ENCODE measurements at regions not wholly inside any gene's neighbourhood (a gene's known extent, or its start where the extent isn't known, plus 50 kb on each side); places are given as distances from the start of the nearest gene placed in this dataset.

DNA sequence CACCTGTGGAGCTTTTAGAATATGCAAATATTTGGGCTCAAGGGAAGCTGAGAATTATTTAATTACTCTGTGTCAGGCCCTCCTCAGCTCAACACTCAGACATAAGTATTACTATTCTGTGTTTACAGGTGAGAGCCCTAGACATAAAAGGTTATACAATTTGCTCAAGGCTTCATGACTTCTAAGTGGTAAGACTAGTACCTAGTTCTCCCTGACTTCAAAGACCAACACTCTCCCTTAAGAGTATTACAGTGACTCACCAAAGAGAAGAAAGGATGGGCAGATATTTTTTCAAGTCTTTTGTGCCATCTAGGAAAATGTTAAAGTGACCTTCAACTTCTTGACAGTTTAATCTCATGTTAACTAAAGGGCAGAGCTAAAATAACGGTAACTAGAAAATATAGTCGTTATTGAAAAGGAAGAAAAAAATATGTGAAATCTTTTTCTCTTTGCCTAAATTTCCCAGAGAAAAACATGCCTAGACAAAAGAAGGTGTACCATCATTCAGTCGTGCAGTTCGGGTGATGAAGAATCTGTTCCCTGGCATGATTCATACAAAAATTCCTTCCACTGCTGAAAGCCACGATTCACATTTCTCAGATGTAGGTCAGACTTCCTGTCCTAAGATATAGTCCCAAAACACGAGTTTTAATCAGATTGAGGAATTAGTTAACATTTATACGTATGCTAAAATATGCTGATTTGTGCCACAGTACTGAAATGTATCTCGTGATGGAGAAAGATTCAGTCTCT, 849.1 kb upstream of the API5 start:
- H3K4me1 Mint-ChIP-seq (ENCODE audit: low read depth in 2 of 2), result no peaks in the 10 kb centered on the region
- H3K4me3 Mint-ChIP-seq, result no peak overlapping the region
- no peaks in the 10 kb centered on the region for H3K36me3 Mint-ChIP-seq
- H3K27me3 Mint-ChIP-seq, result no peaks in the 10 kb centered on the region
- H3K9me3 Mint-ChIP-seq, result peaks cover 11% of the 10 kb centered on the region
- ATAC-seq (no peak), DNase-seq (ENCODE audit: low spot score) (no peak)
- H3K27ac Mint-ChIP-seq, result no peak overlapping the region

DNA sequence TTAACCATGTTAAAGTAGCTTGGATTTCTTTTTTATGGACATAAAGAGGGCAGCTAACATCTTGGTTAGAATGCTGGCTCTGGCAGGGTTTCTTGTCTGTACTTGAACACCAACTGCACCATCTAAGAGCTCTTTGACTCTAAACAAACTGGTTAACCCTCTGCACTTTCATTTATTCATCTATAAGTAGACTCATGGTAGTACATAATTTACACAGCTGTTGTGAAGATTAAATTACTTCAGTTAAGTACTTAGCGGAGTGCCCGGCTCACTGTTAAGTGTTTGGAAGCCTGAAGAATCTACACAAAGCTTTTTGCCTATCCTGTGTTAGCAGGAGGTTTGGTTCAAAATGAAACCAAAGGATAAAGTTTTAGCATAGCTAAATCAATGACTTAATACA, 846.2 kb upstream of the API5 start:
- no peak for DNase-seq (ENCODE audit: low spot score)
- Mint-ChIP-seq H3K9me3 (peaks cover 11% of the 10 kb centered on the region), H3K4me1 (ENCODE audit: low read depth in 2 of 2) (no peaks in the 10 kb centered on the region), H3K36me3 (no peaks in the 10 kb centered on the region), H3K4me3 (no peak overlapping the region), H3K27me3 (no peaks in the 10 kb centered on the region), H3K27ac (no peak overlapping the region)
- no peak for ATAC-seq

DNA sequence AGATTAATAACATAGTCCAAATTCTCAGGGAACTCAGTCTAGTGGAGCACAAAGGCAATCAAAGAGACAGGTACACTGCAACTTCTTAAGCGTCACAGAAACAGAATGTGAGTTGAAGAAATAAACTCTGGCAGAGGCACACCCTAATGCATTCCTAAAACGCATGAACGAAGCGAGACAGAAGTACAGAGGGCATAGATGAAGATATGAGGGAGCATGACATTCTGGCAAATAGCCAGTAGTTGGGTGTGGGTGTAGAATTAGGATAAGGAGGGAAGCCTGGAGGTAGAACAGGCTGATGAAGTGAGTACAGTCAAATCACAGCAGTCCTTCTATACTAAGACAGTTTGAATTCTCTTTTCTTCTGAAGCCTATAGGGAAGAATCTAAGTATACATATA, 838.7 kb upstream of the API5 start:
- Mint-ChIP-seq H3K9me3 (peaks cover 12% of the 10 kb centered on the region), H3K36me3 (no peaks in the 10 kb centered on the region), H3K4me3 (no peak overlapping the region), H3K27me3 (no peaks in the 10 kb centered on the region), H3K27ac (no peak overlapping the region), H3K4me1 (ENCODE audit: low read depth in 2 of 2) (no peaks in the 10 kb centered on the region)
- ATAC-seq (no peak), DNase-seq (ENCODE audit: low spot score) (no peak)

DNA sequence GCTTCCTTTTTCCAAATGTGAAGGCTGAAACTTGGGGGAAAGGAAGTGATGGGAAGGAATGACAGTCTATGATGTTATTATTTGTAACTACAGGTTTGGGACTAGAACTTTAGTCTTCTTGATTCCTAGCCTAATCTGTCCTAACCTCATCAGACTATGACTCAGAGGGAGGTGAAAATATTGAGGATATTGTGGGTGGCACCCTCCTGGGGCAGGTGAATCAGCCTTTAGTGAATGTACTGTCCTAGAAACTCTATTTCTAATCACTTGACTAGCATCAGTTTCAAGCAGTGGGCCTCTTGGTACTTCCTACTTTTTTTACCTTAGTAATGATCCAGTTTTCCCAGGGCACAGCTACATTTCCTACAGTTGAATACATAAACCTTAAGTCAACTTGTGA, 829.0 kb upstream of the API5 start:
- Mint-ChIP-seq H3K9me3 (peaks cover 30% of the 10 kb centered on the region), H3K4me1 (ENCODE audit: low read depth in 2 of 2) (no peaks in the 10 kb centered on the region), H3K27ac (no peak overlapping the region), H3K4me3 (no peak overlapping the region), H3K27me3 (no peaks in the 10 kb centered on the region), H3K36me3 (peaks cover 11% of the 10 kb centered on the region)
- DNase-seq (ENCODE audit: low spot score) (no peak), ATAC-seq (no peak)

DNA sequence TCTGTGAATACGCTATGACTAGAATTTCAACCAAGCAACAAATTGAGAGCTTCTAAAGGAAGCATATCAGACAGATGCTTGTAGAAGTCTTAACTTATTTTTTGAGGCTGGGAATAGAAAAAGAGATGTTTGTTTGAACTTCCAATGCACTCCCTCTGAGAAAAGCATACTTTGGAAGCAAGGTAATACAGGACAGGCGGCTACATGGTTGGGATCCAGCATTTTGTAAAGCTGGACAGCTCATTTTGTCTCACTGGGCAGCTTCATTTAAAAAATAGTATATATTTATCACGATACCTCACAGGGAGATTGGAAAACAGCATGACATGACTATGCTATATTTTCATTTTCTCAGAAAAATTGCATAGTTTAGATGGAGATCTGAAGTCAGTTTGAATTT, 821.3 kb upstream of the API5 start:
- no peaks in the 10 kb centered on the region for H3K36me3 Mint-ChIP-seq
- ATAC-seq, result no peak
- no peaks in the 10 kb centered on the region for H3K4me1 Mint-ChIP-seq (ENCODE audit: low read depth in 2 of 2)

DNA sequence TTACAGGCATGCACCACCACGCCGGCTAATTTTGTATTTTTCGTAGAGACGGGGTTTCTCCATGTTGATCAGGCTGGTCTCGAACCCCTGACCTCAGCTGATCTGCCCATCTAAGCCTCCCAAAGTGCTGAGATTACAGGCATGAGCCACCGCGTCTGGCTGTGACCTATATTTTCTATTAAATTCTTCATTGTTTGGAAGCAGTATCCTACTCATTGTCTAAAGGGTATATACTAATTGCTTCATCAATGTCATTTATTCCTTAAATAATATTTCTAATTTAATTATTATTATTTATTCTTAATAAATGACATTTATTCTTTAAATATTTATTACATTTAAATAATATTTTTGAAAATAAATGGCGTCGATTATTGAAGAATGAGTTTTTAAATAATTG, 817.3 kb upstream of the API5 start:
- DNase-seq (ENCODE audit: low spot score), result no peak
- Mint-ChIP-seq H3K36me3 (no peaks in the 10 kb centered on the region), H3K9me3 (peaks cover 7% of the 10 kb centered on the region), H3K4me3 (no peak overlapping the region), H3K27ac (no peak overlapping the region), H3K27me3 (no peaks in the 10 kb centered on the region), H3K4me1 (ENCODE audit: low read depth in 2 of 2) (no peaks in the 10 kb centered on the region)
- ATAC-seq, result no peak

More for the DNA sequence above, 821.3 kb upstream of the API5 start:
- Mint-ChIP-seq H3K27me3 (no peaks in the 10 kb centered on the region), H3K4me3 (no peak overlapping the region), H3K27ac (no peak overlapping the region), H3K9me3 (peaks cover 8% of the 10 kb centered on the region)
- DNase-seq (ENCODE audit: low spot score), result no peak

DNA sequence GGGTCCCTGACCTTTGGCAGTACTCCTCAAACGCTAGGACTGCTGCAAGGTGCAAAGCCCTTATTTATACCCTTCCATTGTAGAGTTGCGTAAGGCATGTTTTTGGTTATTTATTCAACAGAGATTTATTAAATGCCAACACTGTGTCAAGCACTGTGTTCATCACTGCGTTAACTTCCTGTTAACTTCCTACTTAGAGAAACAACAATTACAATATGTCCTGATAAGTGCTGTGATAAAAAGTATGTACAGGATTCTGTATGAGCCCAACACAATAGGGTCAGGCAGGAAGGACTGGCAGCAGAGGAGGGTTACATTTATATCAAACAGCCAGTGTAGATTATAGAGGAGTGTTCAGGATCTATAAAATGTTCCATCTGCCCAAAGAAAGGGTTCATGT, 812.8 kb upstream of the API5 start:
- H3K9me3 Mint-ChIP-seq, result peaks cover 16% of the 10 kb centered on the region
- no peak overlapping the region for H3K27ac Mint-ChIP-seq
- DNase-seq (ENCODE audit: low spot score) (no peak), ATAC-seq (no peak)
- no peak overlapping the region for H3K4me3 Mint-ChIP-seq
- no peaks in the 10 kb centered on the region for H3K4me1 Mint-ChIP-seq (ENCODE audit: low read depth in 2 of 2)
- no peaks in the 10 kb centered on the region for H3K36me3 Mint-ChIP-seq
- H3K27me3 Mint-ChIP-seq, result no peaks in the 10 kb centered on the region

DNA sequence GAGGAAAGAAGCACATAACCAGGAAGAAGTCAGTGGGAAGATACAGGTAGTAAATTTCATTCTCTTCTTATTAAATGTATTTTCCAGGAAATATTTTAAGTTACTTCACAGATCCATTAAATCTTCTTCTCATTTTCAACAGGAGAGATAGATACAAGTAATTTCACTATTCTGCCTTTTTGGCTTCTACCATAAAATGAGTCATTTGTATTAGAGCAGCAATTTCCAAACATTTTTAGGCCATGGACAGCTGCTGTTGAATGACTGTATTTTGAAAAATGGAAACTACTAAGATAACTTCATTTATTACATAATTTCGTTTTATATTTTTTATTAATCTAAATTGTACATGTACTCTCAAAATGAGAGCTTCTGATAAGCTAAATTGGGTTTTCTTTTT, 809.6 kb upstream of the API5 start:
- Mint-ChIP-seq H3K36me3 (peaks cover 6% of the 10 kb centered on the region), H3K27ac (no peak overlapping the region), H3K4me1 (ENCODE audit: low read depth in 2 of 2) (no peaks in the 10 kb centered on the region), H3K4me3 (no peak overlapping the region), H3K27me3 (no peaks in the 10 kb centered on the region), H3K9me3 (peaks cover 26% of the 10 kb centered on the region)
- ATAC-seq, result no peak
- DNase-seq (ENCODE audit: low spot score), result no peak

DNA sequence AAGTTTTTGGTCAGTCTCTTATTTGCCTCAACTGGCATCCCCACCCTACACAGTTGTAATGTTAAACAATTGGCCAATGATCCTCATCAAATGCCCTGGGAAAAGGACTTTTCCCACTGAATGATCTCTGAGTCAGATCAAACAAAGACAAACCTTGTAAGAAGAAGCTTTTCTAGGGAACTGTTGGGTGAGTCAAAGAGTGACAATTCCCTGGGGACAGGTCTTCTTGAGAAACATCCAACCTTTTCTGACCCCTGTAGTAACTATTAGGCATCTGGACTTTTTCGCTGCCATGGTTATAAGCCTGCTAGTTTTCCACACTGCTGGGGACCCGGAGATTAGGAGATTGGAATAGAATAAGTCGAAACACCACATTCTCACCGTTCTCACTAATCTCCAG, 789.8 kb upstream of the API5 start:
- Mint-ChIP-seq H3K9me3 (peaks cover 19% of the 10 kb centered on the region), H3K36me3 (peaks cover 4% of the 10 kb centered on the region), H3K4me3 (no peak overlapping the region), H3K27ac (no peak overlapping the region), H3K4me1 (ENCODE audit: low read depth in 2 of 2) (no peaks in the 10 kb centered on the region), H3K27me3 (no peaks in the 10 kb centered on the region)
- DNase-seq (ENCODE audit: low spot score) (no peak), ATAC-seq (no peak)

DNA sequence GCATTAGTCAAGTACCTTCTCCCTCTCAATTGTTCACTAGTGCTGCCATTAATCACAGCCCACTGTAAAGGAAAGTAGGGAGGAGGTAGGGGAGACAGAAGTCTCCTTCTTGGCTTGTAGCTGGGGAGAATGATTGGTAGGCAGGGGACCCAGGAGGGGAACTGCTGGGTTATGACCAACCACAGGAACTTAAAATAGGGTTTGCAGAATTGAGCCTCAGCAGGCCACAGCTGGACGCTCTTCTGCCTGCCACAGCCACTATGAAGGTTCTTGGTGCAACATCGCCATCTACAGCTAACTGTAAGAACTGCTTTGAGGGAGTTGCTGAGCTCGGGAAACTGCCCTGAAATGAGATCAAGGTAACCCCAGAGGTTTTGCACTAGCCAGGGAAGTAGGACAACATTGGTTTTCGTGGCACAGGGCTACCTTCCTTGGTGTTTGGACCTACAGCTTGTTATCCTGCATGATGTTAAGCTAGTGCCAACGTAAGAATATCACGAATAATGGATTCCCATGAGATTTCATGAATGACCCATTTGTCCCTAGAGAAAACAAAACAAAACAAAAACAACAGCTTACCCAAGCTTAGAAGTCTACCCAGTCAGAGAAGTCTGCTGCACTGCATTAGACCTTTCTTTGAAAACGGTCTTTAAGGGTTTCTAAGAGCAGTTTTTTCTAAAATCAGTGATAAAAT, 787.1 kb upstream of the API5 start:
- no peak for ATAC-seq
- no peak for DNase-seq (ENCODE audit: low spot score)
- H3K4me3 Mint-ChIP-seq, result no peak overlapping the region
- H3K9me3 Mint-ChIP-seq, result peaks cover 16% of the 10 kb centered on the region
- no peak overlapping the region for H3K27ac Mint-ChIP-seq
- H3K36me3 Mint-ChIP-seq, result no peaks in the 10 kb centered on the region
- H3K4me1 Mint-ChIP-seq (ENCODE audit: low read depth in 2 of 2), result no peaks in the 10 kb centered on the region
- no peaks in the 10 kb centered on the region for H3K27me3 Mint-ChIP-seq

DNA sequence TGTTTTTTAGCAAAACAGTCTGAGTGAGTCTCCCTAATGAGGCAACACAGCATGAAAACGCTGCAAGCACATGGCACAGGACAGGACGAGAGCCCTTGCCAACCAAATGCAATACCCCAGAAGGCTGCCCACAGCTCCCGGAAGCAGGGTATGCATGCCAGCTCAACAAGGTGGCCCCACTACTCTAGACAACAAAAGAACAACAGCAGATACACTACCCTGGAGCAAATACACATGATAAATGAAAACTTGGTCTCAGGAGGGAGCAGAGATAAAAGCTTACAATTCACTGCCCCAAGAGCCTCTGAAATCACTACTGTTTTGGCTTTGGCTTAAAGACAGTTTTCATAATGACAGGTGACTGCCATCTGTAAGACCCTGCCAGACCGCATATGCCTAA, 785.4 kb upstream of the API5 start:
- ATAC-seq (no peak), DNase-seq (ENCODE audit: low spot score) (no peak)
- H3K27me3 Mint-ChIP-seq, result no peaks in the 10 kb centered on the region
- H3K27ac Mint-ChIP-seq, result no peak overlapping the region
- no peaks in the 10 kb centered on the region for H3K4me1 Mint-ChIP-seq (ENCODE audit: low read depth in 2 of 2)
- no peak overlapping the region for H3K4me3 Mint-ChIP-seq
- H3K36me3 Mint-ChIP-seq, result no peaks in the 10 kb centered on the region
- H3K9me3 Mint-ChIP-seq, result peaks cover 15% of the 10 kb centered on the region

DNA sequence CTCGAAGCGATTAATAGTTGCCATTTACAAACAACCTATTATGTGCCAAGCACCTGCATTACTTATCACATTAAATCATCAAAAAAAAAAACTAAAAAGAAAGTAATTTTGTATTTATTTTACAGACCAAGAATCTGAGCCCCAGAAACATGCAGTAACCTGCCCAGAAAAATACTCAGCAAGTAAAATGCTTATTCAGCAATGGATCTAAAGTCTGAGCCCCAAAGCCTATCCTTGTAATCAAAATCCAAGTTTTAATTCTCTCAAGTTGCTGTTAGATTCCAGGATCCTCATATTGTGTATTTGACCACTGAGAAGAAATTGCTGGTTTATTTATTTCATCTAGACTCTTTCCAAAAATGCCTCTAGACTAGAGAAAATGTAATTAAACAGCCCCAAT, 783.3 kb upstream of the API5 start:
- Mint-ChIP-seq H3K4me1 (ENCODE audit: low read depth in 2 of 2) (no peaks in the 10 kb centered on the region), H3K27ac (no peak overlapping the region)

DNA sequence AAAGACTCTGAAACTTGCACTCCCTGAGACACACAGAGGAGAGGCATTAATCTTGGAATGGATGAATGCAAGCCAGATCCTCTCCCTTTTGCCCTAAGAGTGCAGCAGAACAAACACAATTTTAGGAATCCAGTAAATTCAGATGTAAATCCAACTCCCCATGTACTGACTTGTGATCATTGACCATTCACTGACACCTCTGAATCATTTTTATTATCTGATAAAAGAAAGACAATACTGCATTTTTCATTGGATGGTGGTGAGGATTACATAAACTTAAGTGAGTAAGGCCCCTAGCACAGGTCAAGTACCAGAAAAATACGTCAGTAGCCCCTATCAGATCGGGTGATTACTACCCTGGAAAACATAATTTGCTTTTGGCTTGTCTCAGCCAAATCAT, 782.9 kb upstream of the API5 start:
- no peak for ATAC-seq
- peaks cover 12% of the 10 kb centered on the region for H3K9me3 Mint-ChIP-seq

More for the DNA sequence above, 783.3 kb upstream of the API5 start:
- Mint-ChIP-seq H3K27me3 (no peaks in the 10 kb centered on the region), H3K4me3 (no peak overlapping the region), H3K9me3 (peaks cover 14% of the 10 kb centered on the region), H3K36me3 (no peaks in the 10 kb centered on the region)
- ATAC-seq (no peak), DNase-seq (ENCODE audit: low spot score) (no peak)

DNA sequence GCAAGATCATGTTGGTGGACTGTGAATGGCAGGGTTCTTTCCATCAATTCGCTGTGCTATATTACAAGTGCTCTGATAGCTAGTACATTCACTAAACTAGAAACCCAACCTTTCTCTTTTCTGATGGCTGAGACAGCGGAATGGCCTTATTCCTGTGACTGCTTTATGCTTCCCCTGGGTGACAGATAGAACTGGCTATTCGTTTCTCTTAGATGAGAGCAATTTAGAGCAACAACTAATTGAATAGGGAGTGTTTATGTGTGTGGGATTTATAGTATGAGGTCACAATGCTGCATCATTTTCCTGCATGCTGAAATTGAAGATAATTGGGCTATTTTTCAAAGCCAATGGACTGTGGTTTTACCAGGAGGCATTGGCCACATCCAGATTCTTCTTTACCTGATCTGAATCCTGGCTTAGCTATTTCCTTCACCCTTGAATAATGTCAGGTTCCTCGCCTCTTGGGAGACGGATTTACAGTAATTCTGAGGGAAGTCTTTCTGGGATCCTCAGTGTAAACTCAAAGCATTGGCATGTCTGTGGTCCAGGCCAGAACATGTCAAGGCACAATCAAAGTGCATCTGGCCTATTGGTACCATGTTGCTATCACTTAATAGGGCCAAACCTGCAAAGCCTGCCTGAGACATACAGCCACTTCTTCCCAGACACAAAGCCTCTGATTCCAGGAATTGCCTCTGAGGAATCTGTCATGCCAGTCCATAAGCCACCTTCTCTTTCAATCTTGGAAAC, 775.0 kb upstream of the API5 start:
- ATAC-seq (no peak), DNase-seq (ENCODE audit: low spot score) (no peak)
- H3K27ac Mint-ChIP-seq, result no peak overlapping the region
- H3K27me3 Mint-ChIP-seq, result no peaks in the 10 kb centered on the region
- no peaks in the 10 kb centered on the region for H3K4me1 Mint-ChIP-seq (ENCODE audit: low read depth in 2 of 2)
- no peaks in the 10 kb centered on the region for H3K36me3 Mint-ChIP-seq
- H3K9me3 Mint-ChIP-seq, result peaks cover 10% of the 10 kb centered on the region
- H3K4me3 Mint-ChIP-seq, result no peak overlapping the region

More for the DNA sequence above, 782.9 kb upstream of the API5 start:
- Mint-ChIP-seq H3K4me1 (ENCODE audit: low read depth in 2 of 2) (no peaks in the 10 kb centered on the region), H3K27ac (no peak overlapping the region), H3K4me3 (no peak overlapping the region), H3K27me3 (no peaks in the 10 kb centered on the region), H3K36me3 (no peaks in the 10 kb centered on the region)
- DNase-seq (ENCODE audit: low spot score), result no peak

Measured in natural killer cell treated with Interleukin-12 subunit alpha and Interleukin-12 subunit beta and Interleukin-15 and Interleukin-18, amount 100 ng/mL, for 72 hours (primary cell).